GM13976 (cell line): ENCODE measurements at regions not wholly inside any gene's neighbourhood (a gene's known extent, or its start where the extent isn't known, plus 50 kb on each side); places are given as distances from the start of the nearest gene placed in this dataset.

Experiments used
- DNase-seq: peaks from one replicate; pipeline ENCODE4 v3.0.0; 2012; ENCODE audit warnings: low spot score
- in situ Hi-C: fragments of 300-500 bp; cut with MboI; formaldehyde crosslinking; loops from one replicate; pipeline ENCODE4 v1.12.0; 2022; ENCODE audit warnings: low sequenced_read_pairs, mixed read lengths, inconsistent platforms; ENCODE audit not compliant: unreplicated experiment
- TF ChIP-seq, protein P1 (sequence below): IDR thresholded peaks from 2 replicates; pipeline ENCODE4 v1.5.1; 2012; ENCODE audit warnings: borderline replicate concordance, mild to moderate bottlenecking; ENCODE audit not compliant: insufficient read depth; ENCODE audit errors: extremely low read depth, missing control alignments, control extremely low read depth

GRCh38 chr13:31530922-31531321 lies 208.4 kb upstream of the RXFP2 start:
- DNase-seq, result no peak
- TF ChIP-seq, protein P1, sequence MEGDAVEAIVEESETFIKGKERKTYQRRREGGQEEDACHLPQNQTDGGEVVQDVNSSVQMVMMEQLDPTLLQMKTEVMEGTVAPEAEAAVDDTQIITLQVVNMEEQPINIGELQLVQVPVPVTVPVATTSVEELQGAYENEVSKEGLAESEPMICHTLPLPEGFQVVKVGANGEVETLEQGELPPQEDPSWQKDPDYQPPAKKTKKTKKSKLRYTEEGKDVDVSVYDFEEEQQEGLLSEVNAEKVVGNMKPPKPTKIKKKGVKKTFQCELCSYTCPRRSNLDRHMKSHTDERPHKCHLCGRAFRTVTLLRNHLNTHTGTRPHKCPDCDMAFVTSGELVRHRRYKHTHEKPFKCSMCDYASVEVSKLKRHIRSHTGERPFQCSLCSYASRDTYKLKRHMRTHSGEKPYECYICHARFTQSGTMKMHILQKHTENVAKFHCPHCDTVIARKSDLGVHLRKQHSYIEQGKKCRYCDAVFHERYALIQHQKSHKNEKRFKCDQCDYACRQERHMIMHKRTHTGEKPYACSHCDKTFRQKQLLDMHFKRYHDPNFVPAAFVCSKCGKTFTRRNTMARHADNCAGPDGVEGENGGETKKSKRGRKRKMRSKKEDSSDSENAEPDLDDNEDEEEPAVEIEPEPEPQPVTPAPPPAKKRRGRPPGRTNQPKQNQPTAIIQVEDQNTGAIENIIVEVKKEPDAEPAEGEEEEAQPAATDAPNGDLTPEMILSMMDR, result no peak
- in situ Hi-C loops, result no loop called here

DNA sequence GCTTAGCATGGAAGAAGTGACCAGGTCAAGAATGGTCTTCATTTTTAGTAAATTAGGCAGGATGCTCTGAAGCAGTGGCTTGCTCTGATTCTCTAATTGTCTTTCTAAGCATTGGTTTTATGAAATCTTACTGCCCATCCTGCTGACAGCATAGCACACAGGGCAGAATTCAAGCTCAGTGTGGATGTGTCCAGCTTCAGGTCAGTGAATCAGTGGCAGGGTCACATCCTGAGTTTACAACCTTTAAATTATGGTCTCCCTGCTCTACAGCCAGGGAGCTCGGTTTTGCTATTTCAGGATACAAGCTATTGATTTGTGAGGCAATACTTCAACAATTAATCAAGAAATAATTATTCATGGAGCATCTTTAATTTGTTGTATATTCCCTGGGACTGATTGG lies 202.3 kb upstream of the RXFP2 start:
- DNase-seq, result no peak
- TF ChIP-seq, protein P1, result no peak
- in situ Hi-C loops, result no loop called here

DNA sequence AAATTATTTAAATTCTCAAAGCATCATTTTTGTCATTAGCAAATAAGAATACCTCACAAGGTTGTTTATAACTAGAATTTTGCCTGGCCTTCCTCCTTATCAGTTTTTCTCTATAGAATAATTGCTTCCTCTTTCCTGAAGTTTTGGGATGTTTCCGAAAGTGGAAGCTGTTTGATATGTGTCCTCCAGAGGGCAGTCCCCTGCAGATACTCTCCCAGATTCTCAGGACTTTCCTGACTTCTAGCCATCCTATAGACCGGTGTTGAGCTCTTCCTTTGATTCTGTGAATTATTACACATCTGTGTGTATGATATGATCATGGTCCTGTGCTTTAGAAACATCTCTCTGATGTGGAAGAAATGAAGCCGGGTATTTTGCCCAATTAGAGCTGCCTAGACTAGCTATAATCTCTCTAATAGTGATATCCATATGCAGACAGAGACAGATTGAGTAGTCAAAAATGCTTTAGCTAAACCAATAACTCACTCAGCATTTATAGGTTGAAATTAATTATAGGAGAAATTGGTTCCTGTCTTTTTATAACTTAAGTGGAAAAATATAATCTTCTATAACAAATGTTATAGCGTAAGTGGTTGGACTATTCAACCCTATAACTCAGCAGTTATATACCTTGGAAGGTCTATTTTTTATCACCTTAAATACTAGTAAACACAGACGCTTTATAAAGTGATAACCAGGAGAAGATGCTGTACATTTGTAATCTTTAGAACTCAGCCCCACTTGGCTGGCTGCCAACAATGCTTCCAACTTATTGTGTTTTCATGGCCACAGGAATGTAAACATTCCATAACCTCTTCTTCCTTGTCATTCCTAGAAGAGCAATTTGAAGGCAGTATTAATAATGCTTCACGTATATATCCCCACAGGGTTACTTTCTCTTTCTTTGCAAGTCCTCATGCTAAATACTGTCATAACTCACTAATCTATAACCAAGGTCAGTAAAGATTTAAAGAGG lies 201.0 kb upstream of the RXFP2 start:
- TF ChIP-seq, protein P1, result no peak
- no peak for DNase-seq
- in situ Hi-C loops, result no loop called here

- TF ChIP-seq, protein P1, result no peak
- no peak for DNase-seq
- in situ Hi-C loops, result no loop called here
Measured at GRCh38 chr13:31540281-31540680, 199.0 kb upstream of the RXFP2 start.

GRCh38 chr13:31543190-31543589 lies 196.1 kb upstream of the RXFP2 start:
- no peak for DNase-seq
- in situ Hi-C loops, result no loop called here
- TF ChIP-seq, protein P1, result no peak

- in situ Hi-C loops, result no loop called here
- TF ChIP-seq, protein P1, result no peak
- DNase-seq, result no peak
Measured at GRCh38 chr13:31545616-31546015, 193.7 kb upstream of the RXFP2 start.
